Colonic mucosa (tissue), 4 donors: ENCODE measurements at regions not wholly inside any gene's neighbourhood (a gene's known extent, or its start where the extent isn't known, plus 50 kb on each side); places are given as distances from the start of the nearest gene placed in this dataset.

Experiments used
- DNase-seq: peaks from one replicate; pipeline ENCODE4 v3.0.0-alpha.2; 2020
- H3K27ac ChIP-seq: fragments of 200-600 bp; one replicate; pipeline ENCODE4 v1.8.0; 2021
- H3K27me3 ChIP-seq: fragments of 200-600 bp; one replicate; pipeline ENCODE4 v1.8.0; 2021
- H3K36me3 ChIP-seq: fragments of 200-600 bp; one replicate; pipeline ENCODE4 v1.8.0; 2021
- H3K4me1 ChIP-seq: fragments of 200-600 bp; one replicate; pipeline ENCODE4 v1.8.0; 2021; ENCODE audit warnings: mild to moderate bottlenecking
- H3K4me3 ChIP-seq: fragments of 200-600 bp; one replicate; pipeline ENCODE4 v1.8.0; 2021
- H3K9ac ChIP-seq, 2 donors: one replicate each; pipeline ENCODE4 v1.7.0; 2013; ENCODE audit warnings: control low read depth in 2 of 2, low read depth in 2 of 2, low read length in 2 of 2
- H3K9me3 ChIP-seq: fragments of 200-600 bp; one replicate; pipeline ENCODE4 v1.8.0; 2021
- CTCF ChIP-seq: fragments of 200-600 bp; IDR thresholded peaks from one replicate; pipeline ENCODE4 v1.8.0; 2022; ENCODE audit warnings: antibody characterized with exemption, mild to moderate bottlenecking
- intact Hi-C: fragments of 100-400 bp; cut with DNase I; formaldehyde crosslinking; loops from one replicate; pipeline ENCODE4 v1.14.1; 2022
- donor health status: healthy.
- donor health status: DM: no; HTN: no; CAD: no.
- donor health status: DM: no; HTN: no; CAD: no.

- intact Hi-C loops, result no loop called here
- H3K4me3 ChIP-seq, result no peak overlapping the region
- H3K36me3 ChIP-seq, result no peaks in the 10 kb centered on the region
- no peak for DNase-seq
- H3K9ac ChIP-seq, result no peak overlapping the region
- TF ChIP-seq CTCF, result no peak
- H3K27ac ChIP-seq, result no peak overlapping the region
- no peaks in the 10 kb centered on the region for H3K4me1 ChIP-seq
- no peaks in the 10 kb centered on the region for H3K27me3 ChIP-seq
- H3K9me3 ChIP-seq, result no peaks in the 10 kb centered on the region
Measured at GRCh38 chr17:73939806-73940205, 263.7 kb upstream of the RPL38 start.

DNA sequence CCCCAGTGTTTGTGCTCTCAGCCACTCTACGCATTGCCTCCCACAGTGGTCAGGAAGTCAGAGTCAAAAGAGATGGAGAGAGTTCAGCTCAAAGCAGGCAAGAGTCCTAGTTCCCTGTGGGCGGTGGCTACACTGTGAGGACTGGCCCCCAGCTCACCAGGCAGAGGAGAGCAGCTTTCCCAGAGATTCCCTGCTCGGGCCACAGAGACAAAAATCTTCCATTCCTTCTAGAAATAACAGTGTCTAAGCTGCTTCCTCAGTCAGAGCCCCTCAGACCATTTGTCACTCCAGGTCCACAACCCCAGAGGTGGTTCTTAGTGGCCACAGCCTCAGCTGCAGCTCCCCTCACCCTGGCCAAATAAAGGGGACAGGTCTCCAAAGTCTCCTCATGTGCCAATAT lies 263.0 kb upstream of the RPL38 start:
- H3K27ac ChIP-seq, result no peak overlapping the region
- intact Hi-C loops, result no loop called here
- DNase-seq, result no peak
- H3K36me3 ChIP-seq, result no peaks in the 10 kb centered on the region
- H3K9ac ChIP-seq, result no peak overlapping the region
- no peaks in the 10 kb centered on the region for H3K4me1 ChIP-seq
- H3K27me3 ChIP-seq, result no peaks in the 10 kb centered on the region
- H3K4me3 ChIP-seq, result no peak overlapping the region
- no peak for TF ChIP-seq CTCF
- H3K9me3 ChIP-seq, result no peaks in the 10 kb centered on the region

GRCh38 chr17:73941919-73942530 lies 261.5 kb upstream of the RPL38 start:
- Histone ChIP-seq H3K9me3 (no peaks in the 10 kb centered on the region), H3K27ac (no peak overlapping the region), H3K27me3 (no peaks in the 10 kb centered on the region), H3K36me3 (no peaks in the 10 kb centered on the region), H3K9ac (no peak overlapping the region), H3K4me1 (no peaks in the 10 kb centered on the region), H3K4me3 (no peak overlapping the region)
- intact Hi-C loops, result no loop called here
- DNase-seq, result no peak
- TF ChIP-seq CTCF, result no peak

GRCh38 chr17:73942703-73943415 lies 260.6 kb upstream of the RPL38 start:
- Histone ChIP-seq H3K27me3 (no peaks in the 10 kb centered on the region), H3K4me3 (no peak overlapping the region), H3K9ac (no peak overlapping the region), H3K4me1 (no peaks in the 10 kb centered on the region), H3K27ac (no peak overlapping the region), H3K36me3 (no peaks in the 10 kb centered on the region), H3K9me3 (no peaks in the 10 kb centered on the region)
- DNase-seq, result no peak
- intact Hi-C loops, result no loop called here
- TF ChIP-seq CTCF, result no peak

DNA sequence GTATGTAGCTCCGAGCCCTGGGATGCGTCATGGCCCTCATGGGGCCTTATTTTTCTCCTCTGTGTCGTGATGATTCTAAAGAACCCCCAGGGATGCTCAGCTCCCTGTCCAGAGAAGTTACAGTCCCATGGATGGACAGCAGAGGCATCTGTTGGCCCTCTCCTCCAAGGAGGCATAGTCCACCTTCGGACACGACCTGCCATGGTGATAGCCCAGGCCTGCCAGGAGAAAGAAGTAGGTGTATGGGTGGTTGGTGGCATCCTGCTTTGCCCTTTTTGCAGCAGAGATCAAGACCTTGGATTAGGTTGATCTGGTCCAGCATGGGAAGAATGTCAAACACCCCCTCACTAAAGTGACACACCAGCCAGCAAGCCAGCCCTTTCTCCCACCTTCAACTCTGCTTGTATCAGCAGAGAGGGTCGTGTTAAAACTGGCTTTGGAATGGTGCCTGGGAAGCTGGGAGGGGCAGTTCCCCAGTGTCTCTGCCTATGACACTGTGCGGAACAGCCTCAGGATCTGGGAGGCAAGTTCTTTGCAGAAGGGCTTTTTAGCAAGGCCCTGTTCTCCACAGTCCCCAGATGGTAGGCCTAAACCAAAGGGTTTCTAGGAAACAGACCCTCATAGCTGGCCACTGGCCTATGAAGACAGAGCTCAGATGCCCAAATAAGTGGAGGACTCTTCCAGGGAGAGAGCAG lies 259.9 kb upstream of the RPL38 start:
- intact Hi-C loops, result no loop called here
- Histone ChIP-seq H3K9ac (no peak overlapping the region), H3K27ac (no peak overlapping the region), H3K4me3 (no peak overlapping the region), H3K4me1 (no peaks in the 10 kb centered on the region), H3K9me3 (no peaks in the 10 kb centered on the region), H3K27me3 (no peaks in the 10 kb centered on the region), H3K36me3 (no peaks in the 10 kb centered on the region)
- TF ChIP-seq CTCF, result no peak
- DNase-seq, result no peak
